IPS-NIHi7 (cell line): ENCODE measurements at regions not wholly inside any gene's neighbourhood (a gene's known extent, or its start where the extent isn't known, plus 50 kb on each side); places are given as distances from the start of the nearest gene placed in this dataset.

ENCODE experiments used
- DNase-seq: peaks from one replicate; pipeline ENCODE4 v3.0.0; 2012; ENCODE audit warnings: mixed read lengths; ENCODE audit errors: extremely low spot score

- no peak for DNase-seq
Measured at GRCh38 chr18:69328086-69328485, 72.6 kb upstream of the DOK6 start.

- no peak for DNase-seq
Measured at GRCh38 chr18:69330385-69331005, 70.2 kb upstream of the DOK6 start.

- no peak for DNase-seq
Measured at GRCh38 chr18:69349912-69350597, 50.6 kb upstream of the DOK6 start.
